B cell (primary cell): ENCODE measurements at regions not wholly inside any gene's neighbourhood (a gene's known extent, or its start where the extent isn't known, plus 50 kb on each side); places are given as distances from the start of the nearest gene placed in this dataset.

Experiments
- CTCF ChIP-seq: fragments of 200-600 bp; IDR thresholded peaks from one replicate; pipeline ENCODE4 v1.8.0; 2022; ENCODE audit warnings: antibody characterized with exemption, mild to moderate bottlenecking
- EZH2 ChIP-seq: IDR thresholded peaks from 2 replicates; pipeline ENCODE4 v1.6.1; 2012; ENCODE audit warnings: borderline replicate concordance, low read depth, mild to moderate bottlenecking, moderate library complexity, low read length; ENCODE audit not compliant: insufficient read depth, poor library complexity, severe bottlenecking

GRCh38 chr4:110292994-110293744 is 94.8 kb upstream of the ELOVL6 start:
- no peak for TF ChIP-seq CTCF
- no peak for TF ChIP-seq EZH2
